Transverse colon (tissue), 4 donors: ENCODE measurements at regions not wholly inside any gene's neighbourhood (a gene's known extent, or its start where the extent isn't known, plus 50 kb on each side); places are given as distances from the start of the nearest gene placed in this dataset.

ENCODE experiments used
- CTCF ChIP-seq, 5 experiments: fragments of 200-600 bp in 3 of 5; fragments of 450-650 bp in 2 of 5; sonication (generic) in 3 of 5; IDR thresholded peaks; 1 replicate in 2 of 5; 2 replicates in 3 of 5; pipeline ENCODE4 v1.5.1; 2016 to 2017; ENCODE audit warnings: antibody characterized with exemption in 5 of 5, inconsistent platforms in 3 of 5, mild to moderate bottlenecking in 2 of 5, moderate library complexity in 1 of 5
- EP300 ChIP-seq: sonication (generic); formaldehyde crosslinking; IDR thresholded peaks from one replicate; pipeline ENCODE4 v1.6.1; 2017; ENCODE audit warnings: antibody characterized with exemption, low read depth
- POLR2A ChIP-seq: fragments of 450-650 bp; IDR thresholded peaks from one replicate; pipeline ENCODE4 v1.6.1; 2016; ENCODE audit warnings: antibody characterized with exemption, mild to moderate bottlenecking, moderate library complexity
- POLR2AphosphoS5 ChIP-seq, 3 donors: sonication (generic); formaldehyde crosslinking; IDR thresholded peaks; one replicate each; pipeline ENCODE4 v1.6.1; 2016; ENCODE audit warnings: antibody characterized with exemption in 3 of 3

- no peak for TF ChIP-seq EP300
- no peak for TF ChIP-seq POLR2A
- TF ChIP-seq CTCF (IDR thresholded peaks at IDR 0.05), result no peak
- no peak for TF ChIP-seq POLR2AphosphoS5 (IDR thresholded peaks at IDR 0.05)
Observed at GRCh38 chr12:41645624-41646023, 457.5 kb downstream of the PDZRN4 start.
